H1 (cell line): ENCODE measurements at regions not wholly inside any gene's neighbourhood (a gene's known extent, or its start where the extent isn't known, plus 50 kb on each side); places are given as distances from the start of the nearest gene placed in this dataset.

Experiments
- GTF2F1 ChIP-seq: IDR thresholded peaks from 2 replicates; pipeline ENCODE4 v1.6.1; 2012; ENCODE audit warnings: low read depth, low read length, improper control_type of control experiment, borderline replicate concordance
- POU5F1 ChIP-seq: IDR thresholded peaks from 2 replicates; pipeline ENCODE4 v1.6.1; 2011; ENCODE audit warnings: low read depth, mild to moderate bottlenecking, low read length, moderate library complexity

DNA sequence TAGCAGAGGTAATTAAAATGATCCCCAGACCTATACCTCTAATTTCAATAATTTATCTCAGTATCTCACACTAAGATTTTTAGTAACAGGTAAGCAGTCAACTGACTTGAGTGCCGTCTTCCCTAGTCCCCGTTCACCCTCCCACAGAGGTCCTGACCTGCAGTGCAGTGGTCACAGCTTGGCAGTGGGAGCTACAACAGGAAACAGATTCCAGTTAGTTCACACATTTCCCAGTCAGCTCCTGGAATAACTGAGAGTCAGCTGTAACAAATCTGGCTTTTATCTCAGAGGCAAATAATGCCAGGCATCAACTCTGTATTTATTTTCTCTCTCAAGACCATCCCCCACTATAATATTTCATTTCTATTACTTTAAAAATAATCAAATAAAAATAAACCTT lies 308.2 kb downstream of the ATP23 start (continued):
- TF ChIP-seq POU5F1 (no peak), GTF2F1 (no peak)
